IgD-negative memory B cell (primary cell): ENCODE measurements at regions not wholly inside any gene's neighbourhood (a gene's known extent, or its start where the extent isn't known, plus 50 kb on each side); places are given as distances from the start of the nearest gene placed in this dataset.

Experiments used
- H3K27ac Mint-ChIP-seq, 3 donors: one replicate each; pipeline ENCODE4 v1.8.0; 2020 to 2022; ENCODE audit warnings: mild to moderate bottlenecking in 3 of 3, mixed read lengths in 3 of 3, moderate library complexity in 1 of 3
- H3K27me3 Mint-ChIP-seq: one replicate; pipeline ENCODE4 v1.8.0; 2021; ENCODE audit warnings: mixed read lengths
- H3K36me3 Mint-ChIP-seq: one replicate; pipeline ENCODE4 v1.8.0; 2020; ENCODE audit warnings: mild to moderate bottlenecking, mixed read lengths
- H3K4me1 Mint-ChIP-seq, 3 donors: one replicate each; pipeline ENCODE4 v1.8.0; 2020 to 2022; ENCODE audit warnings: mixed read lengths in 3 of 3, mild to moderate bottlenecking in 1 of 3
- H3K4me3 Mint-ChIP-seq, 4 donors: one replicate each; pipeline ENCODE4 v1.8.0; 2020 to 2022; ENCODE audit warnings: mild to moderate bottlenecking in 4 of 4, mixed read lengths in 4 of 4, moderate library complexity in 3 of 4
- H3K9me3 Mint-ChIP-seq, 3 donors: one replicate each; pipeline ENCODE4 v1.8.0; 2020 to 2021; ENCODE audit warnings: mixed read lengths in 3 of 3, mild to moderate bottlenecking in 1 of 3

- Mint-ChIP-seq H3K27ac (no peak overlapping the region), H3K27me3 (peaks cover 4% of the 10 kb centered on the region), H3K36me3 (peaks cover 2% of the 10 kb centered on the region), H3K9me3 (no peaks in the 10 kb centered on the region), H3K4me1 (no peaks in the 10 kb centered on the region), H3K4me3 (no peak overlapping the region)
Measured at GRCh38 chr3:18772699-18773305, 347.7 kb upstream of the SATB1 start.

GRCh38 chr3:18771931-18772330 is 346.8 kb upstream of the SATB1 start:
- no peaks in the 10 kb centered on the region for H3K4me1 Mint-ChIP-seq
- H3K9me3 Mint-ChIP-seq: no peaks in the 10 kb centered on the region
- H3K27me3 Mint-ChIP-seq: peaks cover 4% of the 10 kb centered on the region
- peaks cover 2% of the 10 kb centered on the region for H3K36me3 Mint-ChIP-seq
- H3K27ac Mint-ChIP-seq: no peak overlapping the region
- H3K4me3 Mint-ChIP-seq: no peak overlapping the region

- H3K4me3 Mint-ChIP-seq: no peak overlapping the region
- H3K36me3 Mint-ChIP-seq: peaks cover 2% of the 10 kb centered on the region
- no peaks in the 10 kb centered on the region for H3K4me1 Mint-ChIP-seq
- no peak overlapping the region for H3K27ac Mint-ChIP-seq
- no peaks in the 10 kb centered on the region for H3K9me3 Mint-ChIP-seq
- H3K27me3 Mint-ChIP-seq: peaks cover 4% of the 10 kb centered on the region
Measured at GRCh38 chr3:18770800-18771199, 345.7 kb upstream of the SATB1 start.

GRCh38 chr3:18767756-18768303 is 342.7 kb upstream of the SATB1 start:
- Mint-ChIP-seq H3K9me3 (no peaks in the 10 kb centered on the region), H3K27ac (no peak overlapping the region), H3K36me3 (peaks cover 2% of the 10 kb centered on the region), H3K4me1 (no peaks in the 10 kb centered on the region), H3K27me3 (peaks cover 1% of the 10 kb centered on the region), H3K4me3 (no peak overlapping the region)

- Mint-ChIP-seq H3K27me3 (peaks cover 1% of the 10 kb centered on the region), H3K36me3 (peaks cover 2% of the 10 kb centered on the region), H3K27ac (no peak overlapping the region), H3K4me1 (no peaks in the 10 kb centered on the region), H3K4me3 (no peak overlapping the region), H3K9me3 (no peaks in the 10 kb centered on the region)
Measured at GRCh38 chr3:18766974-18767373, 341.8 kb upstream of the SATB1 start.

- H3K27ac Mint-ChIP-seq: no peak overlapping the region
- H3K27me3 Mint-ChIP-seq: peaks cover 1% of the 10 kb centered on the region
- no peak overlapping the region for H3K4me3 Mint-ChIP-seq
- no peaks in the 10 kb centered on the region for H3K9me3 Mint-ChIP-seq
- no peaks in the 10 kb centered on the region for H3K36me3 Mint-ChIP-seq
- no peaks in the 10 kb centered on the region for H3K4me1 Mint-ChIP-seq
Measured at GRCh38 chr3:18765662-18766061, 340.5 kb upstream of the SATB1 start.

GRCh38 chr3:18765161-18765560 is 340.0 kb upstream of the SATB1 start:
- H3K4me1 Mint-ChIP-seq: no peaks in the 10 kb centered on the region
- no peaks in the 10 kb centered on the region for H3K36me3 Mint-ChIP-seq
- H3K27ac Mint-ChIP-seq: no peak overlapping the region
- peaks cover 1% of the 10 kb centered on the region for H3K27me3 Mint-ChIP-seq
- no peak overlapping the region for H3K4me3 Mint-ChIP-seq
- H3K9me3 Mint-ChIP-seq: no peaks in the 10 kb centered on the region

GRCh38 chr3:18761530-18761929 is 336.4 kb upstream of the SATB1 start:
- H3K9me3 Mint-ChIP-seq: no peaks in the 10 kb centered on the region
- no peak overlapping the region for H3K4me3 Mint-ChIP-seq
- no peaks in the 10 kb centered on the region for H3K27me3 Mint-ChIP-seq
- no peak overlapping the region for H3K27ac Mint-ChIP-seq
- no peaks in the 10 kb centered on the region for H3K36me3 Mint-ChIP-seq
- no peaks in the 10 kb centered on the region for H3K4me1 Mint-ChIP-seq

GRCh38 chr3:18758047-18758704 is 333.0 kb upstream of the SATB1 start:
- no peaks in the 10 kb centered on the region for H3K9me3 Mint-ChIP-seq
- H3K27me3 Mint-ChIP-seq: no peaks in the 10 kb centered on the region
- H3K27ac Mint-ChIP-seq: no peak overlapping the region
- H3K4me3 Mint-ChIP-seq: no peak overlapping the region
- no peaks in the 10 kb centered on the region for H3K36me3 Mint-ChIP-seq
- no peaks in the 10 kb centered on the region for H3K4me1 Mint-ChIP-seq

- Mint-ChIP-seq H3K27ac (no peak overlapping the region), H3K9me3 (no peaks in the 10 kb centered on the region), H3K4me1 (no peaks in the 10 kb centered on the region), H3K36me3 (no peaks in the 10 kb centered on the region), H3K4me3 (no peak overlapping the region), H3K27me3 (no peaks in the 10 kb centered on the region)
Measured at GRCh38 chr3:18757476-18757875, 332.3 kb upstream of the SATB1 start.

- Mint-ChIP-seq H3K4me3 (no peak overlapping the region), H3K27me3 (no peaks in the 10 kb centered on the region), H3K36me3 (no peaks in the 10 kb centered on the region), H3K9me3 (no peaks in the 10 kb centered on the region), H3K27ac (no peak overlapping the region), H3K4me1 (peaks cover 0 to 3% (median 2%) of the 10 kb centered on the region in 3 donors)
Measured at GRCh38 chr3:18752273-18752934, 327.3 kb upstream of the SATB1 start.

GRCh38 chr3:18751514-18751913 is 326.4 kb upstream of the SATB1 start:
- H3K4me1 Mint-ChIP-seq: peaks cover 2 to 8% (median 5%) of the 10 kb centered on the region in 3 donors
- H3K9me3 Mint-ChIP-seq: no peaks in the 10 kb centered on the region
- H3K27ac Mint-ChIP-seq: no peak overlapping the region
- no peak overlapping the region for H3K4me3 Mint-ChIP-seq
- no peaks in the 10 kb centered on the region for H3K27me3 Mint-ChIP-seq
- H3K36me3 Mint-ChIP-seq: no peaks in the 10 kb centered on the region

GRCh38 chr3:18747383-18747782 is 322.2 kb upstream of the SATB1 start:
- Mint-ChIP-seq H3K4me1 (peaks cover 5 to 13% (median 5%) of the 10 kb centered on the region in 3 donors), H3K4me3 (no peak overlapping the region), H3K27ac (no peak overlapping the region), H3K36me3 (no peaks in the 10 kb centered on the region), H3K9me3 (no peaks in the 10 kb centered on the region), H3K27me3 (no peaks in the 10 kb centered on the region)

GRCh38 chr3:18745472-18745871 is 320.3 kb upstream of the SATB1 start:
- Mint-ChIP-seq H3K4me3 (no peak overlapping the region), H3K36me3 (no peaks in the 10 kb centered on the region), H3K9me3 (no peaks in the 10 kb centered on the region), H3K27me3 (no peaks in the 10 kb centered on the region), H3K4me1 (peaks cover 13 to 26% (median 18%) of the 10 kb centered on the region in 3 donors), H3K27ac (no peak overlapping the region)

- Mint-ChIP-seq H3K36me3 (no peaks in the 10 kb centered on the region), H3K4me1 (peaks cover 19 to 31% (median 19%) of the 10 kb centered on the region in 3 donors), H3K4me3 (no peak overlapping the region), H3K9me3 (no peaks in the 10 kb centered on the region), H3K27me3 (no peaks in the 10 kb centered on the region), H3K27ac (no peak overlapping the region)
Measured at GRCh38 chr3:18744472-18744871, 319.3 kb upstream of the SATB1 start.
